ENCODE measurements at regions not wholly inside any gene's neighbourhood (a gene's known extent, or its start where the extent isn't known, plus 50 kb on each side); places are given as distances from the start of the nearest gene placed in this dataset.

GRCh38 chr18:27824275-27824674 is 352.7 kb downstream of the CDH2 start:
- DNase-seq (ENCODE audit: low read depth) = no peak
- no peak for TF ChIP-seq CTCF (conservative IDR thresholded peaks at IDR 0.05; ENCODE audit: low read depth, low read length)
- H3K4me3 ChIP-seq (ENCODE audit: low read depth, low read length) = no peak overlapping the region

GRCh38 chr18:27823053-27823452 is 353.9 kb downstream of the CDH2 start:
- no peak for DNase-seq (ENCODE audit: low read depth)
- H3K4me3 ChIP-seq (ENCODE audit: low read depth, low read length) = no peak overlapping the region
- TF ChIP-seq CTCF (conservative IDR thresholded peaks at IDR 0.05; ENCODE audit: low read depth, low read length) = no peak

DNA sequence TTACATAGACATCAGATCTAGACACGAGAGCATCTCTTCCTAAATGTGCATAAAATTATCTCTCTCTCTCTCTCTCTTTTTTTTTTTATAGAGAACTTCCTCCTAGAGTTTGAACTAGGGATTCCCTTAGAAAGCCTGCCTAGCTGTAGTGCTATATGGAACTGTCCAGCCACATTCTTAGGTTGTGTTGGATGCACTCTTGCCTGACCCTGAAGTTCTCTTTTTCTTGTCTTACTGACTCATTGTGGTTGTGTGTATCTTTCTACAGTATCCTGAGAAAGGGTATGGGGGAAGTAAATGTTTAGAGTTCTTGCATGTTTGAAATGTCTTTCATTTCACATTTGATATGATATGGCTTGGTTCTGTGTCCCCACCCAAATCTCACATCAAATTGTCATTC is 368.2 kb downstream of the CDH2 start:
- no peak for TF ChIP-seq CTCF (conservative IDR thresholded peaks at IDR 0.05; ENCODE audit: low read depth, low read length)
- no peak overlapping the region for H3K4me3 ChIP-seq (ENCODE audit: low read depth, low read length)
- DNase-seq (ENCODE audit: low read depth) = no peak

- no peak overlapping the region for H3K4me3 ChIP-seq (ENCODE audit: low read depth, low read length)
- TF ChIP-seq CTCF (conservative IDR thresholded peaks at IDR 0.05; ENCODE audit: low read depth, low read length) = no peak
- no peak for DNase-seq (ENCODE audit: low read depth)
Measured at GRCh38 chr18:27803957-27804356, 373.0 kb downstream of the CDH2 start.

- no peak overlapping the region for H3K4me3 ChIP-seq (ENCODE audit: low read depth, low read length)
- TF ChIP-seq CTCF (conservative IDR thresholded peaks at IDR 0.05; ENCODE audit: low read depth, low read length) = no peak
- no peak for DNase-seq (ENCODE audit: low read depth)
Measured at GRCh38 chr18:27797484-27797883, 379.4 kb downstream of the CDH2 start.

- no peak for DNase-seq (ENCODE audit: low read depth)
- no peak for TF ChIP-seq CTCF (conservative IDR thresholded peaks at IDR 0.05; ENCODE audit: low read depth, low read length)
- no peak overlapping the region for H3K4me3 ChIP-seq (ENCODE audit: low read depth, low read length)
Measured at GRCh38 chr18:27794181-27794926, 382.6 kb downstream of the CDH2 start.

Measured in epithelial cell of proximal tubule (primary cell).